ENCODE measurements at regions not wholly inside any gene's neighbourhood (a gene's known extent, or its start where the extent isn't known, plus 50 kb on each side); places are given as distances from the start of the nearest gene placed in this dataset.
"Not testable (repeated sequence)": the region's sequence is repeated elsewhere in the genome, so short reads cannot be mapped to it uniquely, and the experiment has no call there.

- no peak for TF ChIP-seq CTCF (IDR thresholded peaks at IDR 0.05; ENCODE audit: insufficient read depth, low read depth, low read length, missing control alignments)
- H3K4me3 ChIP-seq (ENCODE audit: low read depth, low read length) = no peak overlapping the region
- DNase-seq (ENCODE audit: low read depth) = no peak
Observed at GRCh38 chr6:134766497-134766896, 183.4 kb downstream of the ALDH8A1 start.

GRCh38 chr6:134764741-134765140, 185.2 kb downstream of the ALDH8A1 start:
- no peak overlapping the region for H3K4me3 ChIP-seq (ENCODE audit: low read depth, low read length)
- TF ChIP-seq CTCF (IDR thresholded peaks at IDR 0.05; ENCODE audit: insufficient read depth, low read depth, low read length, missing control alignments) = no peak

GRCh38 chr6:134763575-134763974, 186.3 kb downstream of the ALDH8A1 start:
- DNase-seq (ENCODE audit: low read depth); H3K4me3 ChIP-seq (ENCODE audit: low read depth, low read length): not testable (repeated sequence)

More at GRCh38 chr6:134764741-134765140, 185.2 kb downstream of the ALDH8A1 start:
- no peak for DNase-seq (ENCODE audit: low read depth)

GRCh38 chr6:134758621-134759020, 191.3 kb downstream of the ALDH8A1 start:
- no peak overlapping the region for H3K4me3 ChIP-seq (ENCODE audit: low read depth, low read length)
- TF ChIP-seq CTCF (IDR thresholded peaks at IDR 0.05; ENCODE audit: insufficient read depth, low read depth, low read length, missing control alignments) = no peak
- DNase-seq (ENCODE audit: low read depth) = no peak

GRCh38 chr6:134757911-134758361, 192.0 kb downstream of the ALDH8A1 start:
- DNase-seq (ENCODE audit: low read depth) = no peak
- H3K4me3 ChIP-seq (ENCODE audit: low read depth, low read length) = no peak overlapping the region
- TF ChIP-seq CTCF (IDR thresholded peaks at IDR 0.05; ENCODE audit: insufficient read depth, low read depth, low read length, missing control alignments) = no peak

- no peak for DNase-seq (ENCODE audit: low read depth)
- TF ChIP-seq CTCF (IDR thresholded peaks at IDR 0.05; ENCODE audit: insufficient read depth, low read depth, low read length, missing control alignments) = no peak
- H3K4me3 ChIP-seq (ENCODE audit: low read depth, low read length) = no peak overlapping the region
Observed at GRCh38 chr6:134756374-134757025, 193.4 kb downstream of the ALDH8A1 start.

GRCh38 chr6:134754013-134754690, 195.7 kb downstream of the ALDH8A1 start:
- DNase-seq (ENCODE audit: low read depth) = no peak
- no peak overlapping the region for H3K4me3 ChIP-seq (ENCODE audit: low read depth, low read length)
- TF ChIP-seq CTCF (IDR thresholded peaks at IDR 0.05; ENCODE audit: insufficient read depth, low read depth, low read length, missing control alignments) = no peak
